GM13977 (cell line): ENCODE measurements at regions not wholly inside any gene's neighbourhood (a gene's known extent, or its start where the extent isn't known, plus 50 kb on each side); places are given as distances from the start of the nearest gene placed in this dataset.

Experiments
- DNase-seq: peaks from one replicate; pipeline ENCODE4 v3.0.0; 2012; ENCODE audit warnings: low spot score
- in situ Hi-C: fragments of 300-500 bp; cut with MboI; formaldehyde crosslinking; loops from one replicate; pipeline ENCODE4 v1.12.0; 2022; ENCODE audit warnings: low sequenced_read_pairs, low pct_unique_long_range_greater_than_20kb, mixed read lengths, inconsistent platforms; ENCODE audit not compliant: unreplicated experiment
- TF ChIP-seq, protein P1 (sequence below): IDR thresholded peaks from 2 replicates; pipeline ENCODE4 v1.5.1; 2012; ENCODE audit warnings: mild to moderate bottlenecking, control low read depth; ENCODE audit not compliant: insufficient read depth; ENCODE audit errors: extremely low read depth, missing control alignments

DNA sequence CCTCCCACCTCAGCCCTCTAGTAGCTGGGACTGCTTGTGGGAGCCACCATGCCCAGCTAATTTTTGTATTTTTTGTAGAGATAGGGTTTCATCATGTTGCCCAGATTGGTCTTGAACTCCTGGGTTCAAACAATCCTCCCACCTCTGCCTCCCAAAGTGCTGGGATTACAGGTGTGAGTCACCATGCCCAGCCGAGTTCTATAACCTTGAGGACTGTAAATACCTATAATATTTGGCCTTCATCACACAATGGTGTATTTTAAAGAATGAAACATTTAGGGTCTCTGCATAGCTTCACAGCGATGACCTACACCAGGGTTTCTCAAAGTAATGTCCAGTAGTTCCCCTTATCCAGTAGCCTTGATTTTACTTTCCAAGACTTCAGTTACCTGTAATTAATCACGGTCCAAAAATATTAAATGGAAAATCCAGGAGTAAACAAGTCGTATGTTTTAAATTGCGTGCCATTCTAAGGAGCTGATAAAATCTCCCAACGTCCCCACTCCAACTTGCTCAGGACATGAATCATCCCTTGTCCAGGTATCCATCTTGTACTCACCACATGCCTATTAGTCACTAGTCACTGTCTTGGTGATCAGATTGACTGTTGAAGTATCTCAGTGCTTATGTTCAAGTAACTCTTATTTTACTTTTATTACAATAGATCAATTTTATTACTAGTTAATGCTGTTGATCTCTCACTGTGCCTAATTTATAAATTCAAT, 368.2 kb downstream of the BTG1 start:
- in situ Hi-C loops, result no loop called here
- TF ChIP-seq, protein P1, sequence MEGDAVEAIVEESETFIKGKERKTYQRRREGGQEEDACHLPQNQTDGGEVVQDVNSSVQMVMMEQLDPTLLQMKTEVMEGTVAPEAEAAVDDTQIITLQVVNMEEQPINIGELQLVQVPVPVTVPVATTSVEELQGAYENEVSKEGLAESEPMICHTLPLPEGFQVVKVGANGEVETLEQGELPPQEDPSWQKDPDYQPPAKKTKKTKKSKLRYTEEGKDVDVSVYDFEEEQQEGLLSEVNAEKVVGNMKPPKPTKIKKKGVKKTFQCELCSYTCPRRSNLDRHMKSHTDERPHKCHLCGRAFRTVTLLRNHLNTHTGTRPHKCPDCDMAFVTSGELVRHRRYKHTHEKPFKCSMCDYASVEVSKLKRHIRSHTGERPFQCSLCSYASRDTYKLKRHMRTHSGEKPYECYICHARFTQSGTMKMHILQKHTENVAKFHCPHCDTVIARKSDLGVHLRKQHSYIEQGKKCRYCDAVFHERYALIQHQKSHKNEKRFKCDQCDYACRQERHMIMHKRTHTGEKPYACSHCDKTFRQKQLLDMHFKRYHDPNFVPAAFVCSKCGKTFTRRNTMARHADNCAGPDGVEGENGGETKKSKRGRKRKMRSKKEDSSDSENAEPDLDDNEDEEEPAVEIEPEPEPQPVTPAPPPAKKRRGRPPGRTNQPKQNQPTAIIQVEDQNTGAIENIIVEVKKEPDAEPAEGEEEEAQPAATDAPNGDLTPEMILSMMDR, result no peak
- no peak for DNase-seq

GRCh38 chr12:91774434-91774921, 371.2 kb downstream of the BTG1 start:
- TF ChIP-seq, protein P1, result no peak
- in situ Hi-C loops, result no loop called here
- no peak for DNase-seq

GRCh38 chr12:91773749-91774429, 371.8 kb downstream of the BTG1 start:
- no peak for DNase-seq
- TF ChIP-seq, protein P1, result no peak
- in situ Hi-C loops, result no loop called here

DNA sequence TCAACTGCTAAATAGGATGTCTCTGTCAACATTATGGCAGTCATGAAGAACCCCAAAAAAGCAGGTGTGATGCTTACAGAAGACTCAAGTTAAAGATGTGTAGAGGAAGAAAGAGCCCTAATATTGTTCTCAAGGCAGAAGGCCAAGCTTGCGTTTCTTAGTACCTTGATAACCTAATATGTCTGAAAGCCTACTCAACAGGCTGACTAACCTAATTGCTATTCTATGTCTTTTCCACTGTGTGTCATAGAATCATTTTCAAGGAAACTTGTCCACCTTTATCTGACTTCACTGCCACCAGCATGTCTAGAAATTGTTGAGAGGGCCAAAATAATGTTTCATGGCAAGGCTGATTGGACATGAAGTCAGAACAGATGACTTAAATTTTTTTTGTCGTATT, 373.2 kb downstream of the BTG1 start:
- TF ChIP-seq, protein P1, result no peak
- DNase-seq, result no peak
- in situ Hi-C loops, result no loop called here

DNA sequence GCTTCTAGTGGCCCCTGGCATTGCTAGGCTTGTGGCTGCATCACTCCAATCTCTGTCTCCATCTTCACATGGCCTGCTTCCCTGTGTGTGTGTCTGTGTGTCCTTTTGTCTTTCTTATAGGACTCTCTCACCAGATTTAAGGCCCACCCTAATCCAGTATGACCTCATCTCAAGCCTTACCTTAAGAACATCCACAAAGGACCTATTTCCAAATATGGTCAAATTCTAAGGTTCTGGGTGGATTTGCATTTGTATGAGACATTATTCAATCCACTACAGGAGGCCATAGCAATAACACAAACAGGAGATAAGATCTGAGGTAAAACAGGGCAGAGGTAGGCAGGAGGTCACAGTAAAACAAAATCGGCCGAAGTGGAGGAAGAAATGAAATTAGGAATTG, 375.9 kb downstream of the BTG1 start:
- TF ChIP-seq, protein P1, result no peak
- in situ Hi-C loops, result no loop called here
- no peak for DNase-seq

- TF ChIP-seq, protein P1, result no peak
- no peak for DNase-seq
- in situ Hi-C loops, result no loop called here
Measured at GRCh38 chr12:91767237-91767636, 378.4 kb downstream of the BTG1 start.
